ENCODE measurements at regions not wholly inside any gene's neighbourhood (a gene's known extent, or its start where the extent isn't known, plus 50 kb on each side); places are given as distances from the start of the nearest gene placed in this dataset.

- no peak overlapping the region for H3K4me3 ChIP-seq (ENCODE audit: low read length)
- no TSS peak for BruUV-seq (replicated peaks)
Observed at GRCh38 chr4:85268188-85268587, 206.8 kb upstream of the ARHGAP24 start.

DNA sequence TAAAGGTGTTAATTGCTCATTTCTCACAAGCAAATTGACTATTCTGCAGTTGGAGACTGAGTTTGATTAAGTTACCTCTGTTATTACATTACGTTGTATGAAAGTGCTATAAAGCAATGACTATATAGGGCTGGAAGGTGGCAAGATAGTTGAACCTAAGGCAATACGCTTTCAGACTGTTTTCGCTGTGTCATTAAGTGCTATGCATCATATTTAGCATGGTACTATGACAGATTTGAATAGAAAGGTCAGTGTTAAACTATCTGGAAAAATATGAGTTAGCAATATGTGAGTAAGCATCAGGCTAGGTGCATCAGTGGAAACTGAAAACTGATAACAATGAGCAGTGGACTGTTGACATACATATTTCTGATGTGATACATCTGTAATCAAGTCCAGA lies 206.0 kb upstream of the ARHGAP24 start:
- Histone ChIP-seq H3K4me1 (ENCODE audit: insufficient read depth, low read length) (no peaks in the 10 kb centered on the region), H3K27ac (ENCODE audit: low read length) (no peak overlapping the region), H2AFZ (ENCODE audit: low read length) (no peak overlapping the region), H3F3A (ENCODE audit: low read length, unreplicated experiment) (no peaks in the 10 kb centered on the region), H3K9ac (ENCODE audit: low read length) (no peak overlapping the region), H3K36me3 (ENCODE audit: low read depth, low read length) (no peaks in the 10 kb centered on the region), H4K20me1 (ENCODE audit: low read length) (no peaks in the 10 kb centered on the region), H3K9me3 (ENCODE audit: low read length) (no peaks in the 10 kb centered on the region), H3K4me3 (ENCODE audit: low read length) (no peak overlapping the region), H3K9me2 (replicated peaks; ENCODE audit: low read length) (no peaks in the 10 kb centered on the region), H3K27me3 (ENCODE audit: low read length) (no peaks in the 10 kb centered on the region), H3K4me2 (ENCODE audit: low read length) (no peak overlapping the region), H3K79me2 (ENCODE audit: low read length) (no peaks in the 10 kb centered on the region)
- BruUV-seq (replicated peaks) = no TSS peak
- ChIA-PET CTCF (no interaction called here), POLR2A (ENCODE audit: unreplicated experiment) (no interaction called here)
- intact Hi-C loops (cut with micrococcal nuclease) = no loop called here
- ATAC-seq = no peak
- peak; percentile 14 for DNase-seq
- TF ChIP-seq EZH2 (IDR thresholded peaks at IDR 0.05; ENCODE audit: low read length, unreplicated experiment) (no peak), EZH2phosphoT487 (IDR thresholded peaks at IDR 0.05; ENCODE audit: borderline replicate concordance, low read length) (no peak)
- TF ChIP-seq, protein P1, sequence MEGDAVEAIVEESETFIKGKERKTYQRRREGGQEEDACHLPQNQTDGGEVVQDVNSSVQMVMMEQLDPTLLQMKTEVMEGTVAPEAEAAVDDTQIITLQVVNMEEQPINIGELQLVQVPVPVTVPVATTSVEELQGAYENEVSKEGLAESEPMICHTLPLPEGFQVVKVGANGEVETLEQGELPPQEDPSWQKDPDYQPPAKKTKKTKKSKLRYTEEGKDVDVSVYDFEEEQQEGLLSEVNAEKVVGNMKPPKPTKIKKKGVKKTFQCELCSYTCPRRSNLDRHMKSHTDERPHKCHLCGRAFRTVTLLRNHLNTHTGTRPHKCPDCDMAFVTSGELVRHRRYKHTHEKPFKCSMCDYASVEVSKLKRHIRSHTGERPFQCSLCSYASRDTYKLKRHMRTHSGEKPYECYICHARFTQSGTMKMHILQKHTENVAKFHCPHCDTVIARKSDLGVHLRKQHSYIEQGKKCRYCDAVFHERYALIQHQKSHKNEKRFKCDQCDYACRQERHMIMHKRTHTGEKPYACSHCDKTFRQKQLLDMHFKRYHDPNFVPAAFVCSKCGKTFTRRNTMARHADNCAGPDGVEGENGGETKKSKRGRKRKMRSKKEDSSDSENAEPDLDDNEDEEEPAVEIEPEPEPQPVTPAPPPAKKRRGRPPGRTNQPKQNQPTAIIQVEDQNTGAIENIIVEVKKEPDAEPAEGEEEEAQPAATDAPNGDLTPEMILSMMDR (conservative IDR thresholded peaks at IDR 0.05; ENCODE audit: low read depth, low read length) = no peak

More at GRCh38 chr4:85268188-85268587, 206.8 kb upstream of the ARHGAP24 start:
- Histone ChIP-seq H3K79me2 (ENCODE audit: low read length) (no peaks in the 10 kb centered on the region), H3K27ac (ENCODE audit: low read length) (no peak overlapping the region), H4K20me1 (ENCODE audit: low read length) (no peaks in the 10 kb centered on the region), H2AFZ (ENCODE audit: low read length) (no peak overlapping the region), H3K27me3 (ENCODE audit: low read length) (no peaks in the 10 kb centered on the region), H3K4me2 (ENCODE audit: low read length) (no peak overlapping the region), H3F3A (ENCODE audit: low read length, unreplicated experiment) (no peaks in the 10 kb centered on the region), H3K9ac (ENCODE audit: low read length) (no peak overlapping the region), H3K36me3 (ENCODE audit: low read depth, low read length) (no peaks in the 10 kb centered on the region), H3K9me3 (ENCODE audit: low read length) (no peaks in the 10 kb centered on the region), H3K9me2 (replicated peaks; ENCODE audit: low read length) (no peaks in the 10 kb centered on the region), H3K4me1 (ENCODE audit: insufficient read depth, low read length) (no peaks in the 10 kb centered on the region)
- no peak for ATAC-seq
- intact Hi-C loops (cut with micrococcal nuclease) = no loop called here
- TF ChIP-seq EZH2phosphoT487 (IDR thresholded peaks at IDR 0.05; ENCODE audit: borderline replicate concordance, low read length) (no peak), EZH2 (IDR thresholded peaks at IDR 0.05; ENCODE audit: low read length, unreplicated experiment) (no peak)
- TF ChIP-seq, protein P1 (conservative IDR thresholded peaks at IDR 0.05; ENCODE audit: low read depth, low read length) = no peak
- DNase-seq = no peak
- ChIA-PET POLR2A (ENCODE audit: unreplicated experiment) (no interaction called here), CTCF (no interaction called here)

- Histone ChIP-seq H3F3A (ENCODE audit: low read length, unreplicated experiment) (no peaks in the 10 kb centered on the region), H2AFZ (ENCODE audit: low read length) (no peak overlapping the region), H3K9ac (ENCODE audit: low read length) (no peak overlapping the region), H3K79me2 (ENCODE audit: low read length) (no peaks in the 10 kb centered on the region), H3K4me2 (ENCODE audit: low read length) (no peak overlapping the region), H4K20me1 (ENCODE audit: low read length) (no peaks in the 10 kb centered on the region), H3K4me3 (ENCODE audit: low read length) (no peak overlapping the region), H3K9me2 (replicated peaks; ENCODE audit: low read length) (no peaks in the 10 kb centered on the region), H3K36me3 (ENCODE audit: low read depth, low read length) (no peaks in the 10 kb centered on the region), H3K4me1 (ENCODE audit: insufficient read depth, low read length) (no peaks in the 10 kb centered on the region), H3K27ac (ENCODE audit: low read length) (no peak overlapping the region), H3K27me3 (ENCODE audit: low read length) (no peaks in the 10 kb centered on the region), H3K9me3 (ENCODE audit: low read length) (no peaks in the 10 kb centered on the region)
- intact Hi-C loops (cut with micrococcal nuclease) = no loop called here
- TF ChIP-seq, protein P1 (conservative IDR thresholded peaks at IDR 0.05; ENCODE audit: low read depth, low read length) = no peak
- TF ChIP-seq EZH2phosphoT487 (IDR thresholded peaks at IDR 0.05; ENCODE audit: borderline replicate concordance, low read length) = no peak
- no peak for TF ChIP-seq EZH2 (IDR thresholded peaks at IDR 0.05; ENCODE audit: low read length, unreplicated experiment)
- ChIA-PET CTCF (no interaction called here), POLR2A (ENCODE audit: unreplicated experiment) (no interaction called here)
- no peak for ATAC-seq
- no TSS peak for BruUV-seq (replicated peaks)
- no peak for DNase-seq
Observed at GRCh38 chr4:85274955-85275354, 200.0 kb upstream of the ARHGAP24 start.
